Gastrocnemius medialis (tissue), 4 donors: ENCODE measurements at regions not wholly inside any gene's neighbourhood (a gene's known extent, or its start where the extent isn't known, plus 50 kb on each side); places are given as distances from the start of the nearest gene placed in this dataset.
"Not testable (repeated sequence)": the region's sequence is repeated elsewhere in the genome, so short reads cannot be mapped to it uniquely, and the experiment has no call there.

Experiments used
- ATAC-seq, 2 donors: fragments of 150-250 bp; one replicate each; pipeline ENCODE4 v1.9.1; 2016
- DNase-seq, 2 donors: peaks; one replicate each; pipeline ENCODE4 v3.0.0-alpha.2; 2019
- H3K27ac ChIP-seq, 4 donors: fragments of 200-600 bp; sonication (generic); 1 replicate in 1 of 4; 2 replicates in 3 of 4; pipeline ENCODE4 v1.5.1; 2016 to 2018; ENCODE audit warnings: mild to moderate bottlenecking in 2 of 4, moderate library complexity in 1 of 4
- H3K27me3 ChIP-seq, 3 donors: fragments of 200-600 bp; sonication (generic) in 2 of 3; 1 replicate in 1 of 3; 2 replicates in 2 of 3; pipeline versions ENCODE4 v1.5.1 to v1.6.0; 2016 to 2019; ENCODE audit warnings: mild to moderate bottlenecking in 1 of 3, moderate library complexity in 1 of 3
- H3K36me3 ChIP-seq, 2 donors: fragments of 200-600 bp; sonication (generic) in 1 of 2; one replicate each; pipeline ENCODE4 v1.5.1; 2017 to 2018
- H3K4me1 ChIP-seq, 2 donors: fragments of 200-600 bp; sonication (generic) in 1 of 2; one replicate each; pipeline ENCODE4 v1.5.1; 2016 to 2017; ENCODE audit warnings: mild to moderate bottlenecking in 2 of 2
- H3K4me3 ChIP-seq, 4 donors: fragments of 200-600 bp; sonication (generic) in 3 of 4; 1 replicate in 1 of 4; 2 replicates in 3 of 4; pipeline ENCODE4 v1.5.1; 2016 to 2019; ENCODE audit warnings: mild to moderate bottlenecking in 2 of 4
- H3K9me3 ChIP-seq, 3 donors: fragments of 200-600 bp; sonication (generic) in 2 of 3; 1 replicate in 1 of 3; 2 replicates in 2 of 3; pipeline ENCODE4 v1.5.1; 2016 to 2019
- POLR2A ChIP-seq, 2 donors: fragments of 450-650 bp; IDR thresholded peaks; one replicate each; pipeline ENCODE4 v1.6.1; 2017; ENCODE audit warnings: antibody characterized with exemption in 2 of 2, mild to moderate bottlenecking in 2 of 2, moderate library complexity in 2 of 2
- in situ Hi-C, 4 donors: fragments of 200-750 bp; cut with MboI; loops; one replicate each; pipeline versions ENCODE4 v1.15.0 to v1.8.0; 2017; ENCODE audit warnings: low sequenced_read_pairs in 4 of 4
- intact Hi-C: fragments of 100-400 bp; cut with DNase I; formaldehyde crosslinking; loops from one replicate; pipeline ENCODE4 v1.15.1; 2023; ENCODE audit warnings: low total_unique reads
- TF ChIP-seq, protein P1 (sequence below), 5 experiments: fragments of 450-650 bp in 3 of 5; fragments of 200-600 bp in 2 of 5; sonication (generic) in 2 of 5; IDR thresholded peaks in 4 of 5; conservative IDR thresholded peaks in 1 of 5; 1 replicate in 4 of 5; 2 replicates in 1 of 5; pipeline ENCODE4 v1.5.1; 2016 to 2019; ENCODE audit warnings: antibody characterized with exemption in 5 of 5, mild to moderate bottlenecking in 3 of 5, moderate library complexity in 3 of 5

DNA sequence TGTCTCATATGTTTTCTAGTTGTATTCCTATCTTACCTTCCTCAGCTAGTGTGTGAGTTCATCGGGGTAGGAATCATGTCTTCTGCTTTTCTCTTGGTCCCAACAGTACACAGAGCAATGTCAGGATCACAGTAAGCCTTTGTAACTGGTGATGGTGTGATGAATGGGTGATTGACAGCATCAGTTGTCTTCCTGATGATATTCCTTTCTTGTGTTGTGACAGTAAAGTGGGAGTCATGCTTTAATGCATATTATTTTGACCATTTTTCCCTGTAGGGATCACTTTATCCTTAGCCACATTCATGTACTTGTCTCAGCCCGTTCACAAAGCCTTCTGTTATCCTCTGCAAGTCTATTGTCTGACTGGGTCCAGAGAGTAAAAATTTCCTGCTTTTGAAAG lies 501.7 kb downstream of the UTRN start:
- in situ Hi-C loops: no loop called here
- no peak overlapping the region for H3K4me3 ChIP-seq
- DNase-seq (no peak), ATAC-seq (no peak)
- intact Hi-C loops: no loop called here
- no peaks in the 10 kb centered on the region for H3K9me3 ChIP-seq
- H3K4me1 ChIP-seq: no peaks in the 10 kb centered on the region
- no peaks in the 10 kb centered on the region for H3K27me3 ChIP-seq
- H3K36me3 ChIP-seq: peaks cover 0 to 10% of the 10 kb centered on the region in 2 donors
- TF ChIP-seq POLR2A (IDR thresholded peaks at IDR 0.05): no peak
- TF ChIP-seq, protein P1, sequence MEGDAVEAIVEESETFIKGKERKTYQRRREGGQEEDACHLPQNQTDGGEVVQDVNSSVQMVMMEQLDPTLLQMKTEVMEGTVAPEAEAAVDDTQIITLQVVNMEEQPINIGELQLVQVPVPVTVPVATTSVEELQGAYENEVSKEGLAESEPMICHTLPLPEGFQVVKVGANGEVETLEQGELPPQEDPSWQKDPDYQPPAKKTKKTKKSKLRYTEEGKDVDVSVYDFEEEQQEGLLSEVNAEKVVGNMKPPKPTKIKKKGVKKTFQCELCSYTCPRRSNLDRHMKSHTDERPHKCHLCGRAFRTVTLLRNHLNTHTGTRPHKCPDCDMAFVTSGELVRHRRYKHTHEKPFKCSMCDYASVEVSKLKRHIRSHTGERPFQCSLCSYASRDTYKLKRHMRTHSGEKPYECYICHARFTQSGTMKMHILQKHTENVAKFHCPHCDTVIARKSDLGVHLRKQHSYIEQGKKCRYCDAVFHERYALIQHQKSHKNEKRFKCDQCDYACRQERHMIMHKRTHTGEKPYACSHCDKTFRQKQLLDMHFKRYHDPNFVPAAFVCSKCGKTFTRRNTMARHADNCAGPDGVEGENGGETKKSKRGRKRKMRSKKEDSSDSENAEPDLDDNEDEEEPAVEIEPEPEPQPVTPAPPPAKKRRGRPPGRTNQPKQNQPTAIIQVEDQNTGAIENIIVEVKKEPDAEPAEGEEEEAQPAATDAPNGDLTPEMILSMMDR (IDR thresholded peaks at IDR 0.05 in 4 of 5, conservative IDR thresholded peaks at IDR 0.05 in 1 of 5): no peak
- H3K27ac ChIP-seq: no peak overlapping the region

DNA sequence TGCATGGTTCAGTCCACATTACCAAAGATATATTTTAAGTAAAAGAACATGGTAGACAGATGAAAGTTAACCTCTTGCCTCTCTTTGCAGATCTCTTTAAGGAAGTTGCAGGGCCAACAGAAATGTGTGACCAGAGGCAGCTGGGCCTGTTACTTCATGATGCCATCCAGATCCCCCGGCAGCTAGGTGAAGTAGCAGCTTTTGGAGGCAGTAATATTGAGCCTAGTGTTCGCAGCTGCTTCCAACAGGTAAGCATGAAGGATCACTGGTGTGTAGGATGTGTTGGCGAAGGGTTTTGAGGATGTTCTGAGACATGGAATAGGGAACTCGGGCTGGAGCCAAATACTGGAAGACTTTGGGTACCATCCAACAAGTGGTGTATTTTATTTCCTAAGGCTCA lies 508.6 kb downstream of the UTRN start:
- in situ Hi-C loops: no loop called here
- H3K4me3 ChIP-seq: no peak overlapping the region

DNA sequence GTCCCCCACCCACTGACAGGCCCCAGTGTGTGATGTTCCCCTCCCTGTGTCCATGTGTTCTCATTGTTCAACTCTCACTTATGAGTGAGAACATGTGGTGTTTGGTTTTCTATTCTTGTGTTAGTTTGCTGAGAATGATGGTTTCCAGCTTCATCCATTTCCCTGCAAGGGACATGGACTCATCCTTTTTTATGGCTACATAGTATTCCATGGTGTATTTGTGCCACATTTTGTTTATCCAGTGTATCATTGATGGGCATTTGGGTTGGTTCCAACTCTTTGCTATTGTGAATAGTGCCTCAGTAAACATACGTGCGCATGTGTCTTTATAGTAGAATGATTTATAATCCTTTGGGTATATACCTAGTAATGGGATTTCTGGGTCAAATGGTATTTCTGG lies 509.9 kb downstream of the UTRN start:
- intact Hi-C loops, H3K4me3 ChIP-seq, H3K4me1 ChIP-seq, ATAC-seq, DNase-seq, H3K27ac ChIP-seq, H3K27me3 ChIP-seq, in situ Hi-C loops, H3K9me3 ChIP-seq: not testable (repeated sequence)
- H3K36me3 ChIP-seq: peaks cover 0 to 13% of the 10 kb centered on the region in 2 donors

More for the DNA sequence above, 508.6 kb downstream of the UTRN start:
- DNase-seq: no peak
- intact Hi-C loops: no loop called here
- peaks cover 0 to 13% of the 10 kb centered on the region in 2 donors for H3K36me3 ChIP-seq
- TF ChIP-seq POLR2A (IDR thresholded peaks at IDR 0.05): no peak
- TF ChIP-seq, protein P1 (IDR thresholded peaks at IDR 0.05 in 4 of 5, conservative IDR thresholded peaks at IDR 0.05 in 1 of 5): no peak
- ATAC-seq: no peak
- no peaks in the 10 kb centered on the region for H3K9me3 ChIP-seq
- H3K4me1 ChIP-seq: no peaks in the 10 kb centered on the region
- no peaks in the 10 kb centered on the region for H3K27me3 ChIP-seq
- H3K27ac ChIP-seq: no peak overlapping the region

DNA sequence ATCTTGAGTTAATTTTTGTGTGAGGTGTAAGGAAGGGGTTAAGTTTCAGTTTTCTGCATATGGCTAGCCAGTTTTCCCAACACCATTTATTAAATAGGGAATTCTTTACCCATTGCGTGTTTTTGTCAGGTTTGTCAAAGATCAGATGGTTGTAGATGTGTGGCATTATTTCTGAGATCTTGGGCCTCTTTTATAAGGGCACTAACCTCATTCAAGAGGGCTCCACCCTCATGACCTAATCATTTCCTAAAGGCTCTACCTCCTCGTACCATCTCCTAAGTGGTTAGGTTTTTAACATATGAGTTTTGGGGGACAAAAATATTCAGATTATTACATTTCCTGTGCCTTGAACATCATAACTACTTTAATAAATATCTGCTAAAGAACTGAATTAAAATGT lies 510.9 kb downstream of the UTRN start:
- Histone ChIP-seq H3K27ac (no peak overlapping the region), H3K27me3 (no peaks in the 10 kb centered on the region), H3K4me1 (no peaks in the 10 kb centered on the region), H3K9me3 (no peaks in the 10 kb centered on the region), H3K36me3 (peaks cover 0 to 13% of the 10 kb centered on the region in 2 donors), H3K4me3 (no peak overlapping the region)
- in situ Hi-C loops: no loop called here
- intact Hi-C loops: no loop called here
- DNase-seq (no peak), ATAC-seq (no peak)
- TF ChIP-seq, protein P1 (IDR thresholded peaks at IDR 0.05 in 4 of 5, conservative IDR thresholded peaks at IDR 0.05 in 1 of 5): no peak
- no peak for TF ChIP-seq POLR2A (IDR thresholded peaks at IDR 0.05)

DNA sequence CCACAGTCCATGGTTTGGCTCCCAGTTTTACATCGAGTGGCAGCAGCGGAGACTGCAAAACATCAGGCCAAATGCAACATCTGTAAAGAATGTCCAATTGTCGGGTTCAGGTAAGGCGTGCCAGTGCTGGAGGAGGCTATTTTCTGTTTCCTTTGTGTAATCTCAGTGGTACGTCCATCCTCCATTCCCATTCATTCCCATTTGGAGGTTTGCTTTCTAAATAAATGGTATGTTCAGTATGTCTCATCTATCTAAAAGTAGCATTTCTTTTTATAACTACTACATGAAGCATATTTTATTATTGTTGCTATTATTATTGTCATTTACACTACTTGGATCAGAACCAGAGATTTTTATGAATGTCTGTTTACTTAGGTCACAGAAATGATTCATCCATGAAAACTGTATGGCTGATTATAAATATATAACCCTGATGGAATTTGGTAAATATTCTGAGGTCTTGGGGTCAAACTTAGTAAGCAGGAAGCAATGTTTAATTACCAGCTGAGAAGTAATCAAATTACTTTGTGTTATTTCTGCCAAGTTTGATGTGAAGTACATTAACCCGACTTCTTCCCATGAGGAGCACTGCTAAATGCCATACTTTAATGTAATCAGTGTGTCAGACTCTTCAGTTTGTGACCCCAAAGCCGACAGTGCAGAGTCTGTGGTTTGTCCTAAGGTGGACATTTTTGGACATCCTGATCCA lies 512.9 kb downstream of the UTRN start:
- Histone ChIP-seq H3K36me3 (peaks cover 0 to 13% of the 10 kb centered on the region in 2 donors), H3K27ac (no peak overlapping the region), H3K4me1 (no peaks in the 10 kb centered on the region), H3K4me3 (no peak overlapping the region), H3K9me3 (no peaks in the 10 kb centered on the region), H3K27me3 (no peaks in the 10 kb centered on the region)
- in situ Hi-C loops (no loop called here), intact Hi-C loops (no loop called here)
- no peak for ATAC-seq
- TF ChIP-seq, protein P1 (IDR thresholded peaks at IDR 0.05 in 4 of 5, conservative IDR thresholded peaks at IDR 0.05 in 1 of 5): no peak
- TF ChIP-seq POLR2A (IDR thresholded peaks at IDR 0.05): no peak
- DNase-seq: no peak
